Ovary (tissue), 3 donors: ENCODE measurements at regions not wholly inside any gene's neighbourhood (a gene's known extent, or its start where the extent isn't known, plus 50 kb on each side); places are given as distances from the start of the nearest gene placed in this dataset.

Source experiments
- EP300 ChIP-seq: sonication (generic); formaldehyde crosslinking; IDR thresholded peaks from one replicate; pipeline ENCODE4 v1.6.1; 2017; ENCODE audit warnings: antibody characterized with exemption
- POLR2A ChIP-seq: fragments of 450-650 bp; IDR thresholded peaks from one replicate; pipeline ENCODE4 v1.6.1; 2017; ENCODE audit warnings: antibody characterized with exemption, mild to moderate bottlenecking, moderate library complexity
- TF ChIP-seq, protein P1 (sequence below), 3 donors: fragments of 450-650 bp in 2 of 3; fragments of 200-600 bp in 1 of 3; IDR thresholded peaks; one replicate each; pipeline versions ENCODE4 v1.5.1 to v1.8.0; 2016 to 2022; ENCODE audit warnings: antibody characterized with exemption in 3 of 3, mild to moderate bottlenecking in 1 of 3
- donor health status: DM: no; HTN: no; CAD: no.

DNA sequence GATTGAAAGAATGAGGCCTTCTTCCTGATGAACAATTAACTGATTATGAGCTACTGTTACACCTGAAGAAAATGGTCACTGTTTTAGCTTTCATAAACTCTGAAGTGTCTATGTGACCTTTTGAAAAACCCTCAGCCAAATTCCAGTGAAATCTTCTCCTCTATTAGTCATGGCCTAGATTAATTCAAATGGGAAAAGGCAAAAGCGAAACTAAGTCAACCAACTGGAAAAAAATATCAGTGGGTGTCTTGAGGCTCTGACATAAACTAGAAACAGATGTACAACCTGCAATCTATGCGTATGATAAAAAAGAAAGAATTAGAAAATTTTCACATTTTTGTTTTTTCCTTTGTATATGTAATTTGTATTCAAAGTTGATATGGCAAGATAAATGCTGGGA lies 169.4 kb upstream of the BANK1 start:
- no peak for TF ChIP-seq EP300
- no peak for TF ChIP-seq POLR2A
- TF ChIP-seq, protein P1, sequence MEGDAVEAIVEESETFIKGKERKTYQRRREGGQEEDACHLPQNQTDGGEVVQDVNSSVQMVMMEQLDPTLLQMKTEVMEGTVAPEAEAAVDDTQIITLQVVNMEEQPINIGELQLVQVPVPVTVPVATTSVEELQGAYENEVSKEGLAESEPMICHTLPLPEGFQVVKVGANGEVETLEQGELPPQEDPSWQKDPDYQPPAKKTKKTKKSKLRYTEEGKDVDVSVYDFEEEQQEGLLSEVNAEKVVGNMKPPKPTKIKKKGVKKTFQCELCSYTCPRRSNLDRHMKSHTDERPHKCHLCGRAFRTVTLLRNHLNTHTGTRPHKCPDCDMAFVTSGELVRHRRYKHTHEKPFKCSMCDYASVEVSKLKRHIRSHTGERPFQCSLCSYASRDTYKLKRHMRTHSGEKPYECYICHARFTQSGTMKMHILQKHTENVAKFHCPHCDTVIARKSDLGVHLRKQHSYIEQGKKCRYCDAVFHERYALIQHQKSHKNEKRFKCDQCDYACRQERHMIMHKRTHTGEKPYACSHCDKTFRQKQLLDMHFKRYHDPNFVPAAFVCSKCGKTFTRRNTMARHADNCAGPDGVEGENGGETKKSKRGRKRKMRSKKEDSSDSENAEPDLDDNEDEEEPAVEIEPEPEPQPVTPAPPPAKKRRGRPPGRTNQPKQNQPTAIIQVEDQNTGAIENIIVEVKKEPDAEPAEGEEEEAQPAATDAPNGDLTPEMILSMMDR (IDR thresholded peaks at IDR 0.05) = no peak
